ENCODE measurements at regions not wholly inside any gene's neighbourhood (a gene's known extent, or its start where the extent isn't known, plus 50 kb on each side); places are given as distances from the start of the nearest gene placed in this dataset.

- no peak overlapping the region for H2BK20ac ChIP-seq (ENCODE audit: low read depth, low read length, poor library complexity, severe bottlenecking)
- H3K4me3 Mint-ChIP-seq = no peak overlapping the region
- no peak overlapping the region for H4K91ac ChIP-seq (ENCODE audit: insufficient read length, low read depth, low read length)
- no peaks in the 10 kb centered on the region for H3K79me1 ChIP-seq (ENCODE audit: insufficient read depth, low read depth, low read length, poor library complexity, severe bottlenecking)
- H2AK5ac ChIP-seq (ENCODE audit: insufficient read length, low read length) = no peak overlapping the region
- H2BK15ac ChIP-seq (ENCODE audit: low read depth, low read length) = no peak overlapping the region
- H4K8ac ChIP-seq (replicated peaks; ENCODE audit: insufficient read length, low read depth, low read length) = no peak overlapping the region
- no peak overlapping the region for H2AFZ ChIP-seq (ENCODE audit: low read length)
- no peak overlapping the region for H3K27ac Mint-ChIP-seq
- H3K23ac ChIP-seq (ENCODE audit: insufficient read length, low read depth, low read length) = no peak overlapping the region
- H3K4me2 ChIP-seq (ENCODE audit: insufficient read depth, insufficient read length, low read length) = no peak overlapping the region
- no peak for TF ChIP-seq CTCF (conservative IDR thresholded peaks at IDR 0.05)
- H3K14ac ChIP-seq (ENCODE audit: insufficient read depth, low read length) = no peak overlapping the region
- no peak for DNase-seq
- H3K23me2 ChIP-seq (ENCODE audit: insufficient read length, low read depth, low read length, poor library complexity, severe bottlenecking) = no peaks in the 10 kb centered on the region
- no peaks in the 10 kb centered on the region for H3K79me2 ChIP-seq (ENCODE audit: insufficient read depth, low read length)
- H3K27me3 ChIP-seq (ENCODE audit: insufficient read depth, low read length) = no peaks in the 10 kb centered on the region
- H2BK120ac ChIP-seq (ENCODE audit: low read depth, low read length, poor library complexity, severe bottlenecking) = no peak overlapping the region
- no peaks in the 10 kb centered on the region for H3K4me1 ChIP-seq (ENCODE audit: insufficient read depth, low read length)
- H3T11ph ChIP-seq (ENCODE audit: low read length) = no peak overlapping the region
- WGBS (ENCODE audit: extremely low coverage, insufficient read length, low lambda C conversion rate) = no CpG with 5 or more reads among the region's 2 CpGs
- no peak overlapping the region for H4K5ac ChIP-seq (ENCODE audit: insufficient read length, low read depth, low read length)
- H3K9me3 Mint-ChIP-seq = no peaks in the 10 kb centered on the region
- no peak overlapping the region for H2BK5ac ChIP-seq (ENCODE audit: insufficient read length, low read length)
- H3K9ac ChIP-seq (ENCODE audit: extremely low read depth, insufficient read length, low read length) = no peak overlapping the region
- no peak overlapping the region for H3K4ac ChIP-seq (ENCODE audit: low read depth, low read length)
- H3K56ac ChIP-seq (ENCODE audit: insufficient read length, low read depth, low read length) = no peak overlapping the region
- H3K27me3 Mint-ChIP-seq (ENCODE audit: low read depth) = no peaks in the 10 kb centered on the region
- H4K20me1 ChIP-seq (ENCODE audit: control insufficient read depth, insufficient read depth, insufficient read length) = no peaks in the 10 kb centered on the region
- H3K18ac ChIP-seq (ENCODE audit: insufficient read length, low read depth, low read length) = no peak overlapping the region
- H3K27ac ChIP-seq (ENCODE audit: insufficient read length, low read depth, low read length) = no peak overlapping the region
- H3K36me3 Mint-ChIP-seq (ENCODE audit: insufficient read depth in 1 of 3, low read depth in 3 of 3) = no peaks in the 10 kb centered on the region
- H3K9me3 ChIP-seq (ENCODE audit: control insufficient read depth, low read depth, low read length) = no peaks in the 10 kb centered on the region
- 0 out of 4 replicates have a peak, but pooled peaks cover 0 to 2% of the 10 kb centered on the region in 2 experiments for H3K4me1 Mint-ChIP-seq
- H2BK12ac ChIP-seq (ENCODE audit: insufficient read length, low read depth, low read length) = no peak overlapping the region
These were observed 84.2 kb upstream of the LRIG3 start for GRCh38 chr12:59004456-59004855.
